ENCODE measurements at regions not wholly inside any gene's neighbourhood (a gene's known extent, or its start where the extent isn't known, plus 50 kb on each side); places are given as distances from the start of the nearest gene placed in this dataset.

DNA sequence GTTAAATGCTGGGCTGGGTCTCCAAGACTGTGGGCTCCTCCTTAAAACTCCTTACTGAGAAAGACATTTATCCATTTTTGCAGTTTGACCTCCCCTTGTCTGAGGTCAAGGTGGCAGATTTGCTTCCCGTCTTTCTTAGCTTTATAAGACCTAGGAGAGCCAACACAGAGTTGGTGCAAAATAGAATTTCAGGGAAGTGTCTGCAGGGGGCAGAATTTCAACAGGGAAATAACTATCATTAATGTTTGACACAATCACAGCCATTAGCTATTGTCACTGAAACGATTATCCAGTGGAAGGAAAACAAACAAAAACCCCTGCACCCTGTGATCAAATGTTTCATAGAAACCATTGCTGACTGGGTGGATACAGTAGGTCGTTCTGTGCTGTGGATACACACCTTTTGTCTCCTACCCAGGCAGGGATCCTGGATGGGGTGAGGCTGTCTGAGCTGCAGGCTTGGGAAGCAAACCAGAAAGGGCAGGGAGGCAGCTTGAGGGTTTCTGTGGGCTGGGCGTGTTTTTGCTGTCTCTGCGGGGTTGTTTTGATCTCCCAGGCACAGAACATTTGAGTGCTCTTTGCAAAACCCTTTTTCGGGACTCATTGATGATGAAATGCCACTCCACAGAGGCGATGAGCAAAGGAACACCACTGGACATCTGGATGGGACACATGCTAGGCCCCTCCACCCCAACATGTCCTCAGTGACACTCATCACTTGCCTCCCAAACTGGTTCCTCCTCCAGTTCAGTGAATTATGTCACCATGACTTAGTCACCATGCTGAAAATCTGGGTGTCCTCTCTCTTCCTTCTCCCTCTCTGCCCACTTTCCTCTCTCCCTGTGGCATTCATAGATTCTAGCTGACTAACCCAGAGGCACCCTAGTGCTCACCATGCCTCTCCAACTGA, 94.2 kb upstream of the SERBP1 start:
- H3K9me3 ChIP-seq = no peaks in the 10 kb centered on the region
- no peaks in the 10 kb centered on the region for H3K4me1 ChIP-seq
- H3K27me3 ChIP-seq = no peaks in the 10 kb centered on the region

DNA sequence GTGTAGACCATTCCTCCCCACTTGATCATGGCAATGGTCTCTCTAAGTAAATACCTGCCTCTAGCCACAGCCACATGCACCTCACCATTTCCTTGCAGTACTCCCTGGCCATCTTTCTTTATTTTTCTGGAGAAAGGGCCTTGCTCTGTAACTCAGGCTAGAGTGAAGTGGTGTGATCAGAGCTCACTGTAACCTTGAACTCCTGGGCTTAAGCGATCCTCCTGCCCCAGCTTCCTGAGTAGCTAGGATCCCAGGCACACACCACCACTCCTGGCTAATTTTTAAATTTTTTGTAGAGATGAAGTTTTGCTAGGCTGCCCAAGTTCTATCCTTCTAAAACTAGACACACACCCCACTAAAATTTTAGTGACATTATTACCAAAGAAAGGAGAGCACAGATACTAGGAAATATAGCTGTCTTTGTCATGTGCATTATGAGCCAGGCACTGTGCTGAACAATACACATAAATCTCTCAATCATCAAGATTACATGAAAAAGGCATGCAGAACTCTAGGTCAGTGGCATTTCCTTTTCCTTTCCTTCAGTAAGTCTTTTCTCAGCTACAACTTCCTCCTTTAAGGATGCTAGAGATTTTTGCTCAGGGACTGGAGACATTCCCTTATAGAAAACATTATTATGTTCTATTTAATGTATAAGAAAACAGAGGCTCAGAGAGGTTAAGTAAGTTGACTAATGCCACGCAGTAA, 95.0 kb upstream of the SERBP1 start:
- no peak for DNase-seq
- TF ChIP-seq, protein P1, sequence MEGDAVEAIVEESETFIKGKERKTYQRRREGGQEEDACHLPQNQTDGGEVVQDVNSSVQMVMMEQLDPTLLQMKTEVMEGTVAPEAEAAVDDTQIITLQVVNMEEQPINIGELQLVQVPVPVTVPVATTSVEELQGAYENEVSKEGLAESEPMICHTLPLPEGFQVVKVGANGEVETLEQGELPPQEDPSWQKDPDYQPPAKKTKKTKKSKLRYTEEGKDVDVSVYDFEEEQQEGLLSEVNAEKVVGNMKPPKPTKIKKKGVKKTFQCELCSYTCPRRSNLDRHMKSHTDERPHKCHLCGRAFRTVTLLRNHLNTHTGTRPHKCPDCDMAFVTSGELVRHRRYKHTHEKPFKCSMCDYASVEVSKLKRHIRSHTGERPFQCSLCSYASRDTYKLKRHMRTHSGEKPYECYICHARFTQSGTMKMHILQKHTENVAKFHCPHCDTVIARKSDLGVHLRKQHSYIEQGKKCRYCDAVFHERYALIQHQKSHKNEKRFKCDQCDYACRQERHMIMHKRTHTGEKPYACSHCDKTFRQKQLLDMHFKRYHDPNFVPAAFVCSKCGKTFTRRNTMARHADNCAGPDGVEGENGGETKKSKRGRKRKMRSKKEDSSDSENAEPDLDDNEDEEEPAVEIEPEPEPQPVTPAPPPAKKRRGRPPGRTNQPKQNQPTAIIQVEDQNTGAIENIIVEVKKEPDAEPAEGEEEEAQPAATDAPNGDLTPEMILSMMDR (IDR thresholded peaks at IDR 0.05; ENCODE audit: low read depth, low read length) = no peak
- Histone ChIP-seq H3K4me1 (no peaks in the 10 kb centered on the region), H3K36me3 (no peaks in the 10 kb centered on the region), H3K9me3 (no peaks in the 10 kb centered on the region), H3K4me3 (ENCODE audit: low read depth, low read length) (no peak overlapping the region), H3K27me3 (no peaks in the 10 kb centered on the region)

More for the DNA sequence above, 94.2 kb upstream of the SERBP1 start:
- TF ChIP-seq, protein P1 (IDR thresholded peaks at IDR 0.05; ENCODE audit: low read depth, low read length) = peak; percentile 24
- Histone ChIP-seq H3K4me3 (ENCODE audit: low read depth, low read length) (no peak overlapping the region), H3K36me3 (no peaks in the 10 kb centered on the region)
- no peak for DNase-seq

DNA sequence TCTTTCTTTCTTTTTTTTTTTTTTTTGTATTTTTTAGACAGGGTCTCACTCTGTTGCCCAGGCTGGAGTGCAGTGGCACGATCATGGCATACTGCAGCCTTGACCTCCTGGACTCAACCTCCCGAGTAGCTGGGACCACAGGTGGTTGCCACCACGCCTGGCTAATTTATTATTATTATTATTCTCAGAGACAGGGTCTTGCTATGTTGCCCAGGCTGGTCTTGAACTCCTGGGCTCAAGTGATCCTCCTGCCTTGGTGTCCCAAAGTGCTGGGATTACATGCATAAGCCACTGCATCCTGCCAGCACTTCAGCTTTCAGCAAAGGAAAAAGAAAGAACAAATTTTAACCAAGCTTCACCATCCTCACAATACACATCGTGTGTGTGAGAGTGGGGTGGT, 97.9 kb upstream of the SERBP1 start:
- Histone ChIP-seq H3K9me3 (no peaks in the 10 kb centered on the region), H3K27me3 (no peaks in the 10 kb centered on the region), H3K4me3 (ENCODE audit: low read depth, low read length) (no peak overlapping the region), H3K36me3 (no peaks in the 10 kb centered on the region), H3K4me1 (no peaks in the 10 kb centered on the region)
- TF ChIP-seq, protein P1 (IDR thresholded peaks at IDR 0.05; ENCODE audit: low read depth, low read length) = no peak
- DNase-seq = no peak

DNA sequence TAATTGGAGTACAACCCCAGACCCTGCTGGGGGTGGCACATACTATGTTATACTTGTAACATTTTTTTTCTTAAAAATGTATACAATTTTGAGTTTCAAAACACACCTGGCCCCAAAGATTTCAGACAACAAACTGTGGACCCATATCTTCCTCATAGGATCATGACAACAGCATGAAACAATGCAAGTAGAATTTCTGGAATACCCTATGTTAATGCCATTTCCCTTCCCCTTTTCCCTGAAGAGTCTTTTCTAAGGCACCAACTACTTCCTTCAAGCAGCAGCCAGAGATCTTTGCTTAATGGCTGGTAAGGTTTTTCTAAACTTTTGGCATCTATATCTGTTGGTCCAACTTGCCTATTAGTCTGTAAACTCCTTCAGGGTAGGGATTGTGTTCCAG, 99.9 kb upstream of the SERBP1 start:
- Histone ChIP-seq H3K4me1 (no peaks in the 10 kb centered on the region), H3K9me3 (no peaks in the 10 kb centered on the region), H3K4me3 (ENCODE audit: low read depth, low read length) (no peak overlapping the region), H3K27me3 (no peaks in the 10 kb centered on the region), H3K36me3 (no peaks in the 10 kb centered on the region)
- no peak for DNase-seq
- TF ChIP-seq, protein P1 (IDR thresholded peaks at IDR 0.05; ENCODE audit: low read depth, low read length) = no peak

DNA sequence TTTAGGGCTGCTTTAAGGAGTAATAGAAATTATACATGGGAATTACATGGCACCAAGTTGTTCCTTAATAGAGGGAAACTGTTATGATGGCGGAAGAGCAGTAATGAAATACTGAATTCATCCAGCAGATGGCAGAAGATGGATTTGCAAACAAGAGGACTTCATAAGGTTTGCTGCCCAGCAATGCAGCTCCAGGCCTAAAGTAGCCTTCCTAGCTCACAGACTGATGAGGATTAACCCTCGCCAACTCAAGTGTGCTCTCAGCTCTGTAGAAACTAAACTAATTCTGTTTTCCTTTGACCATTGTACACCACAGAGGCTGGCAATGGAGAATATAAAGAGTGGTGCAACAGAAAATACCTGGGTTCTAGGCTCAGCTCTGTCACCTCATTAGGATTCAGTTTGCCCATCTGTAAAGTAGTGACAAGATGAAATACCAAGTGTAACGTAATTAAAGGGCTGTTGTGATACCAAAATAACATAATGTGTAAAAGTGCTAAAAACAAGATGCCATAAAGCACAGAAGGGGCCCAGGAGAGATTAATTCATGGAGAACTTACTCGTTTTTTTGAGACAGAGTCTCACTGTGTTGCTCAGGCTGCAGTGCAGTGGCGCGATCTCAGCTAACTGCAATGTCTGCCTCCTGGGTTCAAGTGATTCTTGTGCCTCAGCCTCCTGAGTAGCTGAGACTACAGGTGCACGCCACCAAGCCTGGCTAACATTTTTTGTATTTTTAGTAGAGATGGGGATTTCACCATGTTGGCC, 102.4 kb upstream of the SERBP1 start:
- Histone ChIP-seq H3K9me3 (no peaks in the 10 kb centered on the region), H3K4me1 (no peaks in the 10 kb centered on the region), H3K27me3 (no peaks in the 10 kb centered on the region), H3K36me3 (no peaks in the 10 kb centered on the region), H3K4me3 (ENCODE audit: low read depth, low read length) (no peak overlapping the region)
- DNase-seq = peak; percentile 27
- TF ChIP-seq, protein P1 (IDR thresholded peaks at IDR 0.05; ENCODE audit: low read depth, low read length) = peak; percentile 64

Data from BE2C (cell line).